ENCODE measurements at regions not wholly inside any gene's neighbourhood (a gene's known extent, or its start where the extent isn't known, plus 50 kb on each side); places are given as distances from the start of the nearest gene placed in this dataset.

- TF ChIP-seq CTCF (IDR thresholded peaks at IDR 0.05; ENCODE audit: low read depth, low read length) (peak; percentile 61), POLR2A (IDR thresholded peaks at IDR 0.05; ENCODE audit: extremely low read depth, insufficient read length) (no peak), MYC (IDR thresholded peaks at IDR 0.05; ENCODE audit: low read depth, low read length) (no peak)
Observed at GRCh38 chr3:55180936-55181535, 253.2 kb upstream of the LRTM1 start.
